ENCODE measurements at regions not wholly inside any gene's neighbourhood (a gene's known extent, or its start where the extent isn't known, plus 50 kb on each side); places are given as distances from the start of the nearest gene placed in this dataset.

GRCh38 chr3:64988188-64988587, 300.4 kb upstream of the ADAMTS9 start:
- DNase-seq (ENCODE audit: low spot score) (no peak), ATAC-seq (no peak)
- intact Hi-C loops (cut with DNase I): no loop called here

- intact Hi-C loops (cut with DNase I): no loop called here
- no peak for DNase-seq (ENCODE audit: low spot score)
- no peak for ATAC-seq
These were observed 299.9 kb upstream of the ADAMTS9 start for GRCh38 chr3:64987726-64988125.

- intact Hi-C loops (cut with DNase I): no loop called here
- ATAC-seq (no peak), DNase-seq (ENCODE audit: low spot score) (no peak)
These were observed 297.3 kb upstream of the ADAMTS9 start for GRCh38 chr3:64985072-64985471.

- intact Hi-C loops (cut with DNase I): no loop called here
- DNase-seq (ENCODE audit: low spot score) (no peak), ATAC-seq (peak; percentile 88)
These were observed 296.0 kb upstream of the ADAMTS9 start for GRCh38 chr3:64983583-64984359.

DNA sequence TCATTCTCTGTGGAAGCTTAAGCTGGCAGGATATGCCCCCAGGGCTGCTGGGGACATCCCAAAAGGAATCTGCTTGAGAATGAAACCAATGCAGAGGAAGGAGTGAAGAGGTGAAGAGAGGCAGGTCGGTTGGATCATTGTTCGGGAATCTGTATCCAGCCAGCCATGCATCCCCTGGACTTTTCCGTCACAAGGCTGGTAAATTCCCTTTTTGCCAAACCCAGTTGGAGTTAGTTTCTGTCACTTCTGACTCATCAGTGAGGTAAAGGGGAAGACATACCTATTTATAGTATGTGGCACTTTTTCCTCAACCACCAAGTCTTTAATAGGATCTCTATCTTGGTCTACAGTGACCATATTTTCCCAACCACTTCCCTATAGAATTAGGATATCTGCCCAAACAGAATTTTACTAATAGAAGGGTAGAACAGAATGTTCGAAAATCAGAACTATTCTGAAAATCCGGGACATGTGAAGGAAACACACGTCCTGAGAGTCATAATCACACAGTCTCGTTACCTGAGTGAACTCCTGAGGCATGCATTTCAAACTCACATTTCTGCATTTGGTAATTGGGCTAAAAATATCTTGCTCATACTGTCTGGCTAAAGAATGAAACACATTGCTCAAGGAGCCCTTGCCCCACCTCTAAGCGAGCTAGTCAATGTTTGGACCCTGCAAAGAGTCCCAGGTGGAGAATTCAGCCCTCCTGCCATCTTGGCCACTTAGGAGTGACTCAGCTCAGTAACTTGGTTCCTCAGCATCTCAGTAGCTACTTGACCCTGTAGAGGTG, 289.7 kb upstream of the ADAMTS9 start:
- no peak for DNase-seq (ENCODE audit: low spot score)
- no peak for ATAC-seq
- intact Hi-C loops (cut with DNase I): no loop called here

- ATAC-seq: no peak
- intact Hi-C loops (cut with DNase I): no loop called here
These were observed 288.7 kb upstream of the ADAMTS9 start for GRCh38 chr3:64976456-64976855.

GRCh38 chr3:64975147-64975546, 287.3 kb upstream of the ADAMTS9 start:
- ATAC-seq (no peak), DNase-seq (ENCODE audit: low spot score) (no peak)
- intact Hi-C loops (cut with DNase I): no loop called here

More at GRCh38 chr3:64976456-64976855, 288.7 kb upstream of the ADAMTS9 start:
- DNase-seq (ENCODE audit: low spot score): no peak

DNA sequence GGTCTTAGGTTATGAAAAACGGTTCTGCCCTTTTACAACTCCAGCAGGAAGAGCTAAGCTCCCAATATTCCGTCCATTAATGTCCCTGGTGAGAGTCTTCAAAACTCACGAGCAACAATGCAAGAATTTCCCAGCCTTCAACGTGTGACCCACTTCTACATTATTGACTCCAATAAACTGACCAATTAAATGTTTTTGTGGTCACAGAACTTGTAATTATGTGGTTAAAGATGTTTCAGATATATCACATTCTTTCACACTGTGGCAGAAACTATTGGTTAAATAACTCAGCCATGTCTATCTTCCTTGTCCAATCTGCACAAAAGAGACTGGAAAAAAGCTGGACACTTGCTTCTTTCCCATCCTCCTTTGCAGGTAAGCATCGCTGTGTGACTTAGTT, 286.6 kb upstream of the ADAMTS9 start:
- intact Hi-C loops (cut with DNase I): no loop called here
- ATAC-seq: no peak
- DNase-seq (ENCODE audit: low spot score): no peak

- ATAC-seq: no peak
- no peak for DNase-seq (ENCODE audit: low spot score)
- intact Hi-C loops (cut with DNase I): no loop called here
These were observed 285.0 kb upstream of the ADAMTS9 start for GRCh38 chr3:64972793-64973192.

- intact Hi-C loops (cut with DNase I): no loop called here
- ATAC-seq: no peak
- no peak for DNase-seq (ENCODE audit: low spot score)
These were observed 283.8 kb upstream of the ADAMTS9 start for GRCh38 chr3:64971602-64972001.

DNA sequence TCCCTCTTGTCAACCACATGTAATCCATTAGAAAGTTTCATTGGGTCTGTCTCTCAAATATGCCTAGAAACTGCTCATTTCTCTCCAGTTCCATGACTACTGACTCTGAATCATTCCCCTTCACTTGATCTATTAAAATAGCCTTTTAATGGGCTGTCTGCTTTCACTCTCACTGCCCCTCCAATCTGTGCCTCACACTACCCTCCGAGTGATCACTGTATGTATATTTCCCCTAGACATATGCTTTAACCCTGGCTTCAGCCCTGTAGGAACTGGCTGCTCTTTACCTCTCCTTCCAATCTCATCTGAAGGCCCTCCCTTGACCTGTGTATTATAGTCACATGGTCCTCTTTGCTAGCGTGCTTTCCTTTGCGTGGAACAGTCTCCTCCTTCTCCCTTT, 282.8 kb upstream of the ADAMTS9 start:
- intact Hi-C loops (cut with DNase I): no loop called here
- DNase-seq (ENCODE audit: low spot score) (no peak), ATAC-seq (no peak)

DNA sequence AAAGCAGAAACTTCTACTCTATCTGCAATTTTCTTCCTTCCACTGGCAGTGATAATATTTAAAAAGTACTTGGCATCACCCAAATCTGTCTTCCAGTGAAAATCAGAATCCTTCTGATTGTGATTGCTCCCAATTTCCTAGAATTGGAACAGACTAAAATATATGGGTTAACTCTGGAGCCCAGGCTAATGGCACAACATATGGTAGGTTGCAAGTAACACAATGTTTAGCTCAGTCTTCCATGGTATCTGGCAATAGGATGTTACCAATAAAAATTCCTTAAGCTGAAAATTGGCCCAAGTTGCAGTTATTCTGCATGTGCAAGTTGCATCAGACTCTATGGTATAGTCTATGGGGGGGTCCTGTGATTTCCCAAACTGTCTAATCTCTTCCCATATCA, 273.5 kb upstream of the ADAMTS9 start:
- DNase-seq (ENCODE audit: low spot score): no peak
- intact Hi-C loops (cut with DNase I): no loop called here
- no peak for ATAC-seq

GRCh38 chr3:64958199-64958843, 270.5 kb upstream of the ADAMTS9 start:
- no peak for DNase-seq (ENCODE audit: low spot score)
- peak; percentile 60 for ATAC-seq
- intact Hi-C loops (cut with DNase I): no loop called here

DNA sequence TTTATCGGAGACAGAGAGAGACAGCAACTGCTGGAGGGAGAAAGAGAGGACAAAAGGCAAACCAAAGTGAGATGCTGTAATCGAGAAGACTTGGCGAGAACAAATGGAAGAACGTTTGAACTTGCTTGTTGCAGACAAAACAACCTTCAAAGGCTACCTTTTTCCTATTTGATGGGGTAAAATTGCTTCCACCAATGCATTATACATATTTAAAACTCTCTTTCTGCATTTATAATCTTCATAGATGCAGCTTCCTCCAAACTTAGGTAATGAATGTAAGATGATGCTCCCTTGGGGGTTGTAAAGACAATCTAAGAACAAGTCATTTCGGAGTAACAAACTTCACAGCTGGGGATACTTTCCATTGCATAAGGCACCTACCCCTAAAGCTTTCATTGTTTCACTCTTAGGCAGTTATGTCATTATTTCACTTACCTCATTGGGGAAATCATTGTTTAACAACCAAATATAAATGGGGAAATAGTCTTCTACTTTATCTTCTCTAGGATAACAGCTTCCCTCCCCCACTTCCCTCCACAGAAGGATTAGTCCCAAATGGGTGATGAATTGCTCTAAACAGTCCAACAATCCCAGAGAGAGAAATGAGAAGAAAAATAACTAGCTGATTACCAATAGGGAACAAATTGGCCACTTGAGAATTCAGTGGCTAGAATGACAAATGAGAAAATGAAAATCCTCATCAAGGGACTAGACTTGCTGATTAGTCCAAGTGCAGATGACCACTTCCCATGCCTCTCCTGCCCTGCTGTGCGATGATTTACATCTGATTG, 269.8 kb upstream of the ADAMTS9 start:
- no peak for DNase-seq (ENCODE audit: low spot score)
- ATAC-seq: peak; percentile 62
- intact Hi-C loops (cut with DNase I): no loop called here

DNA sequence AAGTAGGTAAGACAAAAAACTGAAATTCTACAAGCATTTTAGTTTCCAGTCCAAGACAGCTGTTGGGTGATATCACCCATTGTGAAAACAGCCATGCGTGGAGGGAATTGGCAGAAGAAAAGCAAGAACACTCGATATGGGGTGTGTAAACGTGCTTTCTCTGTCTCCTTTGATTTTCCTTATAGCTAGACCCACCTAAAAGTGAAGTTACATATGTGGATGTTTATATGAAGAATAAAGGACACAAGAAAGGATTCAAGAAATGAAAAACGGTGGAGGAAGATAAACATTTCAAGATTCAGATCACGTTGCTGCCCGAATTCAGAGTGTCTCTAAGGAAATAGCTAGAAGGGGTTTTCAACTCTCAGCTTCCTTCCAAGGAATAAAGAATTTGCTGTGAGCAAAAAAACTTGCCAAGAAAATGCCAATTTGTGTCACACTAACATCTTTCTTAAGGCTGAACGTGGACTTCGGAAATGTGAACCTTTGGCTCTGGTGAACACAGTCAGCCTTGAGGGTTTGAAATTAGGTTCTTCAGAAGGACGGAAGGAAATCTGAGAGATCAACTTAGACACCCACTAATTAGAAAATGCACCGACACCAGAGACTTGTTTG, 269.0 kb upstream of the ADAMTS9 start:
- ATAC-seq (peak; percentile 56), DNase-seq (ENCODE audit: low spot score) (no peak)
- intact Hi-C loops (cut with DNase I): no loop called here

- ATAC-seq: peak; percentile 52
- intact Hi-C loops (cut with DNase I): no loop called here
These were observed 267.3 kb upstream of the ADAMTS9 start for GRCh38 chr3:64954995-64955636.

DNA sequence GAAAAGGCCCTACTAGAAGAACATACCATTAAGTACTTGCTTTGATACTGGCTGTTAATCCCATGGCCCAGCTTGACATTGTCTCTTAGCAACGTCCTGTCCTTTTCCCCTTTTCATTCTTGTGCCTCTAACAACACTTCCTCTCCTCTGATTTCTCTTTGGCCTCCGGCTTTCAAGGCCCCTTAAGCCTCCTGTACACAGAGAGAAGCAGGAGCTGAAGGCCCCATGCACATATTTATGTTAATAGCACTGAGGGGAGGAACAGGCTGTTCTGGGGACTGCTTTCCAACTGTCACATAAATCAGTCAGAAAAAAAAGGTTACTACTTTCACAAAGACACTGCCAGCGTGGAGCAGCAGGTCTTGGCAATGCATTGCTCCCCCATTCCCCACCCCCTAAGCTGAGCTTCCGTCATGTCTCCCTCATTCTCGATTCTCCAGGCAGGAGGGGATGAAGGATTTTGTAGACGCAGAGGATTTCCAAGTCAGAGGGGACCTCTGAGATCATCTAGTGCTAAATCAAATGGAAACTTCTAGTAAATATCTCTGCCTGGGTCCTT, 257.4 kb upstream of the ADAMTS9 start:
- ATAC-seq: peak; percentile 68
- intact Hi-C loops (cut with DNase I): no loop called here

More at GRCh38 chr3:64954995-64955636, 267.3 kb upstream of the ADAMTS9 start:
- no peak for DNase-seq (ENCODE audit: low spot score)

GRCh38 chr3:64943866-64944265, 256.1 kb upstream of the ADAMTS9 start:
- intact Hi-C loops (cut with DNase I): no loop called here
- peak; percentile 62 for ATAC-seq

More for the DNA sequence above, 257.4 kb upstream of the ADAMTS9 start:
- no peak for DNase-seq (ENCODE audit: low spot score)

More at GRCh38 chr3:64943866-64944265, 256.1 kb upstream of the ADAMTS9 start:
- DNase-seq (ENCODE audit: low spot score): no peak

All from sciatic nerve (tissue), 2 donors.